GM23248 (cell line): ENCODE measurements at regions not wholly inside any gene's neighbourhood (a gene's known extent, or its start where the extent isn't known, plus 50 kb on each side); places are given as distances from the start of the nearest gene placed in this dataset.

Source experiments
- EZH2 ChIP-seq: fragments of 200-600 bp; sonication (generic); IDR thresholded peaks from 2 replicates; pipeline ENCODE4 v1.6.1; 2018; ENCODE audit warnings: antibody characterized with exemption, mild to moderate bottlenecking; ENCODE audit not compliant: insufficient read depth, poor library complexity, severe bottlenecking
- EZH2phosphoT487 ChIP-seq: fragments of 200-600 bp; sonication (generic); IDR thresholded peaks from 2 replicates; pipeline ENCODE4 v1.6.1; 2018; ENCODE audit warnings: antibody characterized with exemption, moderate library complexity, mild to moderate bottlenecking, low read depth; ENCODE audit not compliant: insufficient read depth

- no peak for TF ChIP-seq EZH2phosphoT487
- TF ChIP-seq EZH2 = no peak
Measured at GRCh38 chr11:112455791-112456190, 195.1 kb upstream of the PLET1 start.
